ENCODE measurements at regions not wholly inside any gene's neighbourhood (a gene's known extent, or its start where the extent isn't known, plus 50 kb on each side); places are given as distances from the start of the nearest gene placed in this dataset.

- no peaks in the 10 kb centered on the region for H3K79me2 ChIP-seq (ENCODE audit: insufficient read depth, low read length)
- no peak overlapping the region for H3K4me2 ChIP-seq (ENCODE audit: insufficient read depth, low read length)
- H3K27ac ChIP-seq (ENCODE audit: low read depth, low read length), result no peak overlapping the region
- H4K20me1 ChIP-seq (ENCODE audit: insufficient read depth, low read length), result no peaks in the 10 kb centered on the region
- H3K4me3 ChIP-seq (ENCODE audit: insufficient read depth, low read length), result no peak overlapping the region
- peaks cover 33% of the 10 kb centered on the region for H3K27me3 ChIP-seq (ENCODE audit: insufficient read depth, low read length)
- TF ChIP-seq CTCF (IDR thresholded peaks at IDR 0.05; ENCODE audit: extremely low read depth, low read depth, low read length), result no peak
- no peaks in the 10 kb centered on the region for H3K4me1 ChIP-seq (ENCODE audit: insufficient read depth, low read length)
- no peak for DNase-seq (ENCODE audit: insufficient read length, low spot score, missing footprints)
- H2AFZ ChIP-seq (ENCODE audit: low read length), result no peak overlapping the region
- no peaks in the 10 kb centered on the region for H3K36me3 ChIP-seq (ENCODE audit: insufficient read depth, low read length)
- H3K9me3 ChIP-seq (ENCODE audit: low read depth, low read length), result no peaks in the 10 kb centered on the region
Measured at GRCh38 chr16:55055262-55055661, 124.6 kb downstream of the IRX5 start.

GRCh38 chr16:55056585-55057401 is 126.1 kb downstream of the IRX5 start:
- Histone ChIP-seq H2AFZ (ENCODE audit: low read length) (peak overlapping the region; percentile 70), H3K4me3 (ENCODE audit: insufficient read depth, low read length) (peak overlapping the region; percentile 54), H3K4me1 (ENCODE audit: insufficient read depth, low read length) (no peaks in the 10 kb centered on the region), H3K79me2 (ENCODE audit: insufficient read depth, low read length) (no peaks in the 10 kb centered on the region), H3K36me3 (ENCODE audit: insufficient read depth, low read length) (no peaks in the 10 kb centered on the region), H3K4me2 (ENCODE audit: insufficient read depth, low read length) (peak overlapping the region; percentile 50), H3K27me3 (ENCODE audit: insufficient read depth, low read length) (peaks cover 33% of the 10 kb centered on the region), H3K9me3 (ENCODE audit: low read depth, low read length) (no peaks in the 10 kb centered on the region), H3K27ac (ENCODE audit: low read depth, low read length) (no peak overlapping the region), H4K20me1 (ENCODE audit: insufficient read depth, low read length) (no peaks in the 10 kb centered on the region)
- DNase-seq (ENCODE audit: insufficient read length, low spot score, missing footprints), result peak; percentile 83
- TF ChIP-seq CTCF (IDR thresholded peaks at IDR 0.05; ENCODE audit: extremely low read depth, low read depth, low read length), result no peak

GRCh38 chr16:55057866-55058265 is 127.2 kb downstream of the IRX5 start:
- no peaks in the 10 kb centered on the region for H3K79me2 ChIP-seq (ENCODE audit: insufficient read depth, low read length)
- no peak for TF ChIP-seq CTCF (IDR thresholded peaks at IDR 0.05; ENCODE audit: extremely low read depth, low read depth, low read length)

GRCh38 chr16:55058576-55058975 is 127.9 kb downstream of the IRX5 start:
- Histone ChIP-seq H4K20me1 (ENCODE audit: insufficient read depth, low read length) (no peaks in the 10 kb centered on the region), H3K36me3 (ENCODE audit: insufficient read depth, low read length) (no peaks in the 10 kb centered on the region), H3K9me3 (ENCODE audit: low read depth, low read length) (no peaks in the 10 kb centered on the region), H3K79me2 (ENCODE audit: insufficient read depth, low read length) (no peaks in the 10 kb centered on the region), H3K27ac (ENCODE audit: low read depth, low read length) (no peak overlapping the region), H3K27me3 (ENCODE audit: insufficient read depth, low read length) (peaks cover 33% of the 10 kb centered on the region), H3K4me1 (ENCODE audit: insufficient read depth, low read length) (peaks cover 9% of the 10 kb centered on the region), H3K4me3 (ENCODE audit: insufficient read depth, low read length) (no peak overlapping the region), H3K4me2 (ENCODE audit: insufficient read depth, low read length) (no peak overlapping the region), H2AFZ (ENCODE audit: low read length) (no peak overlapping the region)
- DNase-seq (ENCODE audit: insufficient read length, low spot score, missing footprints), result no peak
- no peak for TF ChIP-seq CTCF (IDR thresholded peaks at IDR 0.05; ENCODE audit: extremely low read depth, low read depth, low read length)

More at GRCh38 chr16:55057866-55058265, 127.2 kb downstream of the IRX5 start:
- H3K27ac ChIP-seq (ENCODE audit: low read depth, low read length), result no peak overlapping the region
- no peak for DNase-seq (ENCODE audit: insufficient read length, low spot score, missing footprints)
- peaks cover 33% of the 10 kb centered on the region for H3K27me3 ChIP-seq (ENCODE audit: insufficient read depth, low read length)
- no peak overlapping the region for H2AFZ ChIP-seq (ENCODE audit: low read length)
- H3K36me3 ChIP-seq (ENCODE audit: insufficient read depth, low read length), result no peaks in the 10 kb centered on the region
- no peaks in the 10 kb centered on the region for H3K9me3 ChIP-seq (ENCODE audit: low read depth, low read length)
- peaks cover 8% of the 10 kb centered on the region for H3K4me1 ChIP-seq (ENCODE audit: insufficient read depth, low read length)
- H3K4me3 ChIP-seq (ENCODE audit: insufficient read depth, low read length), result no peak overlapping the region
- H4K20me1 ChIP-seq (ENCODE audit: insufficient read depth, low read length), result no peaks in the 10 kb centered on the region
- no peak overlapping the region for H3K4me2 ChIP-seq (ENCODE audit: insufficient read depth, low read length)
